GM18868 (cell line): ENCODE measurements at regions not wholly inside any gene's neighbourhood (a gene's known extent, or its start where the extent isn't known, plus 50 kb on each side); places are given as distances from the start of the nearest gene placed in this dataset.
A peak's percentile ranks its signal among the peaks of the same experiment; 100 is the strongest.
"Not testable (repeated sequence)": the region's sequence is repeated elsewhere in the genome, so short reads cannot be mapped to it uniquely, and the experiment has no call there.

ENCODE experiments used
- ATAC-seq: cut with Tn5 transposase; IDR thresholded peaks from one replicate; pipeline ENCODE4 v1.9.1; 2021; ENCODE audit warnings: mild to moderate bottlenecking, moderate library complexity; ENCODE audit not compliant: unreplicated experiment

DNA sequence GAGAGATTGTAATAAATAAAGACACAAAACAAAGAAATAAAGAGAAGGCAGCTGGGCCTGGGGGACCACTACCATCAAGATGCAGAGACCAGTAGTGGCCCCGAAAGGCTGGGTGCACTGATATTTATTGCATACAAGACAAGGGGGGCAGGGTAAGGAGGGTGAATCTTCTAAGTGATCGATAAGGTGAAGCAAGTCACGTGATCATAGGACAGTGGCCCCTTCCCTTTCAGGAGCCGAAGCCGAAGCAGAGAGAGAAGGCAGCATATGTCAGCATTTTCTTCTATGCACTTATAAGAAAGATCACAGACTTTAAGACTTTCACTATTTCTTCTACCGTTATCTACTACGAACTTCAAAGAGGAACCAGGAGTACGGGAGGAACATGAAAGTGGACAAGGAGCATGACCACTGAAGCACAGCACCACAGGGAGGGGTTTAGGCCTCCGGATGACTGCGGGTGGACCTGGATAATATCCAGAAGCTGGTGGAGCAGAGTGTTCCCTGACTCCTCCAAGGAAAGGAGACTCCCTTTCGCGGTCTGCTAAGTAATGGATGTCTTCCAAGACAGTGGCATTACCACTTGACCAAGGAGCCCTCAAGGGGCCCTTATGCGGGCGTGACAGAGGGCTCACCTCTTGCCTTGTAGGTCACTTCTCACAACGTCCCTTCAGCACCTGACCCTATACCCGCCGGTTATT lies 126.4 kb downstream of the RBM46 start:
- not testable (repeated sequence) for ATAC-seq

DNA sequence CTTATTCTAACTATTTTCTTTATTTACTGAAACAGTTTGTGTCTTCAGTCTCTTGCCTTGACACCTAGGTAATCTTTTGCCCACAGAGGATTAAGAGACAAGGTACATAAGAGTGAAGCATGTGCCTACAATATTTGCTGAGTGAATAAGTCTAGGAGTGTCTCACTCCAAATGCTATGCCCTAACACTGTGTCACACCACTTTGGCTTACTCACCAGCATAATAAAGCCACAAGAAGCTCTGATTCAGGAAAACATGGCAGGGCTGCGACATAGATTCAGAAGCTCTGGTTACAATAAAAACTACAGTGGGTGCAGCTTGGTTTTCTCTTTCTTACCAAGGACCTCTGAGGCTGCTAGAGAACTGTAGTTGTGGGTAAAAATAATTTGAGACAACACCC lies 127.1 kb downstream of the RBM46 start:
- no peak for ATAC-seq

DNA sequence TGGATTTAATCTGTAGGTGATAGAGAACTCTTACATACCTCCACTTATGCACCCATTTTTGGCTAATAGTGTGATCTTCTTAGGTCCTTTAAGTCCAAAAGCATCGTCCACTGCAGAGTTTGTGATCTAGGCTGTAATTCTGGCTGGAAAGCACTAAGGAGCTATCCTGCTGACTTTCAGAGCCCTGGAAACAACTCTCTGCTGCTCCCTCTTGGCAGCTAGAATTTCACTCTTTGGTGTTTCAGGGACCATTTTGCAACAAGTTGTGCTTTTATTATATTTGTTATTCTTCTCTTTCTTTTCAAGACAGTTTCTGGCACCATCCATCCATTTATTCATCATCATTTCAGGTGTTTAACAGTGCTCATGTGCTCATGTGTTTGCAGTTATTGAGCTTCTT lies 130.0 kb downstream of the RBM46 start:
- ATAC-seq: no peak

DNA sequence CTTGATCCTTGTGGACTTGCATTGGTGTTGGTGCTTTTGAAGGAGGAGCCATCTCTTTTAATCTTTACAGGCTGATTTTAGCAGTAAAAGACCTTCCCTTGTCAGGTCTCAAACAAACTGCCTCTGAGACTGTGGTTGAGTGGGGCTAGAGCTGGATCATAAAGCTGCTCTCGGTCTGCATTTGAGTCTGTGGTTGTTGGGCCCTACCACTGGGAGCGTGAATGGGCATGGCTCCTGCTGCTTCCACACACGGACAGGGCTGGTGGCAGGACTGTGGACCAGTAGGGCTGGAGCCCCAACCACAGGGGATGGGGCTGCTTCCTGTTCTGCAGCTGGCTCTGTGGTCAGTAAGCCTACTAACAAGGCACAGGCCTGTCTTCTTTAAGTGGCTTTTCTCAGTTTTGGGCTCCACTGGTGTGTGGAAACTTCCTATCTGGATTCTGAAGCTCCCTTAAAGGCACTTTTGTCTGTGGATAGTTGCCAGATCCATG lies 130.6 kb downstream of the RBM46 start:
- ATAC-seq: no peak

DNA sequence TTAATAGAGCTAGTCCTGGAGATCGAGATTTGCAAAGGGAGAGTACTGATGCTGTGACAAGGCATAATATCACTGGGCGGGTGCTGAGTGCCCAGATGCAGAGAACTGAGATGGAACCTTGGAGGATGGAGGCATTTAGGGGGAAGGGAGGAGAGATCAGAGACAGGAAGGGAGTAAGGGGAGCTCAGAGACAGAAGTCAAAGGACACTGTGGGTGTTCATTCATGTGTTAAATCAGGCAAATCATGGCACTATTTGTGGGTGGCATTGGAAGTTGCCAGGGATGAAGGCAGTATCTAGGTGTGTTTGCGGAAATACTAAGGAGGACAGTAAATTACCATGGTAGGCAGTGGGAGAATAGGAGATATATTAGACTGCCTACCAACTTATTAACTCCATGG lies 135.0 kb downstream of the RBM46 start:
- ATAC-seq: no peak

DNA sequence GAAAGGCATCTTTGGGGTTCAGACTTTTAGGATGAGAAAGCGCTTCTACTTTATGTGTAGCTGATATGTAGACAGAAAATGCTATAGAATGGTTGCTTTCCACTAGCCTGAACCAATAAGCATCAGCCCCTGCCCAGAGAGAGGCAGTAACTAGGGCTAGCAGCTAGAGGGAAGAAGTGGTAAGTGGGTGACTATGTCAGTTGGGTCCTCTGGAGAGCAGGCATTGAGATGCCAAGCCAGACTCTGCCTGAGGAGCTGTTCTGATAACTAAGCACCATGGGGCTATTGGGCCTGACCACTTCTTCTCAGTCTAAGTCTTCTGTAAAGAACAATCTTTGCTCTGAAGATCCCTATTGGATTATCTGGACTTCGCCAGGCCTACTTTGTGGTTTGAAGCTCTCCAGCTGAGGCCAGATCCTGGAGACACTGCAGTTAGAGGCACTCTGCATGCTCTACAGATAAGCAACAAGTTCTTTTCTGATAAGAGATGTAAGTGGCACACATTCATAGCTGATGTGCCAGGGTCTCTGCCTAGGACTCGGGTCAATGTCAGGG lies 146.1 kb downstream of the RBM46 start:
- no peak for ATAC-seq

DNA sequence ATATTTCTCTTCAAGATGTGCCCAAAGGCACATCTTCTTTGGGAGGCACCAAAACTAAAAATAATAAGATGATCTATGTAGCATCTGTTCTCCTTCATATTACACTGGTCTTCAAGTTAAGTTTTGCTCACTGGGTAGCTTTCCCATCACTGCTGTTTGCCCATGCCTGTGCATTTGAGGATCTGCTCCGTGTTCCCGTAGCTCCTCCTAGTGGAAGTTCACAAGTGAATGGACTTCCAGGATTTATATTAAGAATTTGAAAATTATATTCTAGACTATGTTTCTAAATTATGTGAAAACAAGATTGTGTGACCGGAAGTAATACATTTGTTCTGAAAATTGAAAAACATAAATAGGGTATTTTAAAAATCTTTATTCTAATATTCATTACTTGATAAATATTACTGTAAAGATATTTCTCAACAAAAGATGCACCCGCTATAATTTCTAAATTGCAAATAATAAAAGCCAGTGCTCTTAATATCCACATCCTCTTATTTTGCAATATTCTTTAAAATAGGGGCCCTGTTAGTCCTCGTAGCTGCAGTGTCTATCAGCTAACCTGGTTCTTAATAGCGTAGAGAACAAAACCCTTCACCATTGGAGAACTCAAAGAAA lies 147.7 kb downstream of the RBM46 start:
- ATAC-seq: no peak

DNA sequence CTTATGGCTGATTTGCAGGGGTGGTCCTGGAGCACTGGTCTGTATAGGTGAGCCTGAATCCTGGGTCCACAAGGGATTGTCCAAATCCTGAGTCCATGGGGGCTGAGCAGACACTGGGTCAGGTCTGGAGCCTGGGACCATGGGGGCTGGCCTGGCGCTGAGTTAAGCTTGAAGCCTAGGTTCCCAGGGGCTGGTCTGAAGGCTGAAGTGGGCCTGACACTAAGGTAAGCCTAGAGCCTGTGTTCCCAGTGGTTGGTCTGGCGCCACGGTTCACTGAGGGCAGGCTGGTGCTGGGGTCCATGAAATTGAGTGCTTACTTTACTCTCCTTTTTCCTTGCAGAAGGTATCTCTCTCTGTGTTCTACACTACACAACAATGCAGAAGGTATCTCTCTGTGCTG lies 155.8 kb downstream of the RBM46 start:
- ATAC-seq: no peak

DNA sequence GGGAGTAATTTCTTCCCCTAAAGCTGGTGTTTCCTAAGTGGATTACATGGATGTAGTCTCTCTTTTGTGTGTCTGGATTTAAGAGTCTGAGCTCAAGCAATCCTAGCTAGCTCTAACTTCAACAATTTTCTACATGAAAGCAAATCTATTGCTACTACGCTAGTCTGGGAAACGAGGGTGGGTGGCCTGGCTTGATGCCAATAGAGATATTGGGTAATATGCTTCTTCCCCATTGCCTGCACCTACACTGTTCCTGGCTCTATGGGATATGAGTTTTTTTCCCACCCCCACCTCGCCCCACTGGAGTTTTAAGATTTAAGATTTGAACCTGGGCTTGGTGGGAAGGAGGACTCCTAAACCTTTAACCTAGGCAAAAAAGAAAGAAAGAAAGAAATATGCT lies 158.8 kb downstream of the RBM46 start:
- ATAC-seq: no peak

DNA sequence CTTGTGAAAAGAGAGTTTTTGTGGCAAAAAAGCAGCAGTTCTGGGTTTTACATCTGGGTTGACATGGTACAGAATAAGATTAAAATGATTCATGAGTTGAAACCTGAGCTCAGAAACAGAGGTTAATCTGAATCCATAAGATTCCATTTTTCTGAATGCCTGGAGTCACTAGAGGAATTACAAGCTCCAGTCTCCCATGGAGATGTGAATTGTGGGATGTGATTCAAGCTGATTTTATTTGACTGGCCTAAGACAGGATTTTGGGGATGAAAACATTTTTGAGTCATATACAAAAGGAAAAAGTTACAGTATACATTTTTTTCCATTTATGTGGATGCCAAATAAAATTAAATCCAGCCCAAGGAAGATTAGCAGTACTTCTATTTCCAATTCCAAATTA lies 161.1 kb downstream of the RBM46 start:
- ATAC-seq: no peak

DNA sequence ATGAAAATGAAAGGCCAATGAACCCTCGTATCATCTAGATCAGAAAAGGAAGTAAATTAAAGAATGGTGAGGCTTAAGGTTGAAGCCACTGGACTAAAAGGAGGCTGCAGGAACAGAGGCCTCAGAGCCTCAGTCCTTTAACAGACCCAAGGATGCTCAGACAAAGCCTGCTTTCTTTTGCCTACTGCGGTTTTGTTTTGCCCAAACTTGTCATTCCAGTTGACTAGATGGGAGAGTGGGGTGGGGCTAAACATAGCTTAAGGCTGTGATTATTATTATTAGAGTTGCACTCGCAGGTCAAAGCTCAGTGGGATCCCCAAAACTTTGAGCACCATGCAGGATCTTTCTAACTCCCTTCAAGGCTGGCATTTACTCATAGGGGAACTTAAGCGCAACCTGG lies 163.9 kb downstream of the RBM46 start:
- ATAC-seq: no peak

DNA sequence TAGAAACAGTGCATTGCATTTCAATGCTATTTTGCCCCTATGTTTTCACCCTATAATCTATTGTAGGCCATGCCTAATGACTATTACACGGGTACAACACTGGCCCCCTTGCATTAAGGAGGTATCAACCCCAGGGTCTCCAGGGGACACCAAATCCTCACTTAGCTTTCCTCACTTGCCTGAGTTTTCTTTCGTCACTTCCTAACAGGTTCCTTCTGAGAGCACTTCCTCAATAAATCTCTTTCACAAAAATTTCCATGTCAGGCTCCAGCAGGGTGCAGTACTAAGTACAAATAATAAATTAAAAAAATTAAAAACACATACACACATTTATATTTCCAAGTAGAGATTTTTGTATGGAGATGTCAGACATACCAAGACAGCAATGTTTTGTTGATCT lies 165.0 kb downstream of the RBM46 start:
- no peak for ATAC-seq

DNA sequence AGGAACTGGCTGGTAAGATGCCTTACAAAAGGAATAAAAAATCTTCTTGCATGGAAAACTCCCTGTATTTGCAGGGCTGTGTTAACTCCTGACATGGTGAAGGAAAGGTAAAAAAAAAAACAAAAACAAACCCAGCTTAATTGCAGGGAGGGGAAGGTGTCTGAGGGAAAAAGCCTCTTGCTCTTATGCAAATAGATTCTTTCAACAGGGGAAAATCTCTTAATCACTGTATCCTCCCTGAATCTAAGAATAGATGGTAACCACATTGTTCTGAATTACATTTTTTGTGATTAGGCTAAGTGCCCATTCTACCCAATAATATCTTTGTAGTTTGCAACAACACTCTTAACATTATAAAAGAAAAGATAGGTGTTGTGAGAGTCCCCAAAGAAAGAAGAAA lies 172.6 kb downstream of the RBM46 start:
- no peak for ATAC-seq

DNA sequence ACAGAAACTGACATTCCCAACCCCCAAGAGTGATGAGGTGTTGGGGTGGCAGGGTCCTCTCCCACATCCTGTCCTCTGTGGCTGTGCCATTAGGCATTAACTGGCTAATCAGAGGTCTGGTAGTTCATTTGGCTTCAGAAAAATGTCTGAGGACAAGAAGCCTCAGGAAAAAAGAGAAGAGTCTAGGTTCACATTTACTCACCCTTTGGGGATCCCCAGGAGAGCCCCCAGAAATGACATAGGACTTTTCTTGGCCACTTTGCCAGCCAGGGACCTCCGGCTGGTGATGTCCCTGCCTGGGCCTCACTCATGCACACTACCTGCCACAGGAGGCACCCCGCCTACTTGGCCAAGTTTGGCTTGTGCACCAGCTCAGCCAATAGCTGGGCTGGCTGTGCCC lies 173.0 kb downstream of the RBM46 start:
- ATAC-seq: no peak

DNA sequence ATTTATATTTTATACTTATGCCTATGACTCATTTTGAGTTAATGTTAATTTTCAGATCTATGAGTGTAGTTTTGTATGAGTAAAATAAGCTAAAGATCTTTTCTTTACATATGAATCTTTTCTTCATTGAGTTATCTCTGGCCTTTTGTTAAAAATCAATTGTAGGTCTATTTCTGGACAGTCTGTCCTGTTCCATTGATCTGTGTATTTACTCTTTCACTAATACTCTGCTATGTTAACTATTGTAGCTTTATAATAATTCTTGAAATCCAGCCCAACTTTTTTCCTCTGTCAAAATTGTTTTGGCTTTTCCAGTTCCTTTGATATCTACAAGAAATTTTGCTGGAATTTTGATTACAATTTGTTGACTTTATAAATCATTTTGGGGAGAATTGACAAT lies 177.0 kb downstream of the RBM46 start:
- ATAC-seq: no peak

DNA sequence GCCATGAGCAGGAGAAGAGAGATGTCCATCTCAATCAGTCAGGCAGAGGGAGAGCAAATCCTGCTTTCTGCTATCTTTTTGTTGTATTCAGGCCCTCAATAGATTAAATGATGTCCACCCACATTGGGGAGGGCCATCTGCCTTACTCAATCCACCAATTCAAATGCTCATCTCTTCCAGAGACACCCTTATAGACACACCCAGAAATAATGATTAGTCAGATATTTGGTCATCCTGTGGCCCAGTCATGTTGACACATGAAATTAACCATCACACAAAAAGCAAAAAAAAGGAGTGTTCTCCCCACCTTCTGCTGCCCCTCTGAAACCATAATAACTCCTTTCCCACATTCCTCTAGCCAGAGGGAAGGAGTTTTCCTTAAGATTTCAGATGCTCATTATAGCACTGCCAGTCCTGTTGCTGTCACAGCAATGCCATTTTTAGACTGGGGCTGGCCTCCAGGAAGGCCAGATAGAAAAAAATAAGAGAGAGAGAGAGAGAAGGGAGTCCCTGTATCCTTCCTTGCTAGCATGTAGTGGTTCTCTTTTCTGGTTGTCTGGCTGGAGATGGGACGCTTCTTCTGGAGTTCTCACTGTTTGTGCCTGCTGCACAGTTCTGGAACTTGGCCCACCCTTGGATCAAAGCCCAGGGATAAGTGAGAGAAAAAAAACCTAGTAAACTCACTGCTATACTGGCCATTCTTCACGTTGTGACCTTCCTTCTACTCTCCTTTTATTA lies 177.7 kb downstream of the RBM46 start:
- ATAC-seq: no peak

DNA sequence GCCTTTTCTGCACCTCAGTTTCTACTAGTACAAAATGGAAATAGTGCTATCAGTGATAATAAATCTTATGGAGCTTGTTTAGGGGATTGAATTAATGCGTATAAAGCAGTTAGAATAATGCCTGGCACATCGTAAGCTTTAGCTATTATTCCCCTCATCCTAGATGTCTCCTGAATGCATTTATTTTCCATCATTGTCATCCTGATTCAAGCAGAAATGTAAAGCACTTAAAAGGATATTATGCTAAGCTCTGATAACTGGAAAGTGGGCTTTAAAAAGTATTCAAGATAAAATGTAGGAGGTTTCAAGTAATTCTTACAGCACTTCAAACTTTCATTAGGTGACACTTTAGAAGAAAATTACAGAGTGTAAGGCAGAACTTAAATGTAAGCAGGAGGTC lies 178.7 kb downstream of the RBM46 start:
- ATAC-seq: no peak

DNA sequence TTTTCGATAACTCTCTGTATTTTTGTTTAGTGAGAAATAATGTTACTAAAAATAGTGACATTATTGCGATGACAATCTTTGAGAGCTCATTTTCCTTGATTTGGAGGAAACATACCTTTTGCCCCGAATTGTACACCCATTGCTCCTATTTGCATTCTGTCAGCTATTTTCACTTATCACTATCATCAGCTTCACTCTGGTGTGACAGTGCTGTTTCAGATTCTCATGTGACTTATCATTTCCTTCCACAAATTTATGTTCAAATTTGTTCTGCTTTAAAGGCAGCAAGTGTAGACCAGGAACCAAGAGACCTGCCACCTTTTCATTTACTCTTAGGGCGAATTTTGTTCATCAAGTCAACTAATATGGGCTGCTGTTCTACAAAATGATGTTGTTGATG lies 179.4 kb downstream of the RBM46 start:
- no peak for ATAC-seq

DNA sequence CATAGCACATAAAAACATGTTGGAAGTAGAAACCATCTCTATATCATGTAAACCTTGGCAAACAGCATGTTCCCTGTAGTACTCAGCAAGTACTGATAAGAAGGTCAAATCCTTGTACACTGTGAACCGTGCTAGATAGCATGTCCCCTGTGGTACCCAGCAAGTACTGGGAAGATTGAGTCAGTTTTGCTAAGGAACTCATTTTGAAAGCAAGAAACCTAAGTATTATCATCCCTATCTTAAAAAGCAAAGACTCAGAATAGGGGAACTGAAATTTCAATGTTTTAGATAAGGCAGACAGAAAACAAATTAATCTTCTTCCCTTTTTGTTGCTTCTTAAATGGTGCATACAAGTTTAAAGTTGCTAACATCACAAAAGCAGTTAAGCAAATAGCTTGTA lies 180.2 kb downstream of the RBM46 start:
- ATAC-seq: peak; percentile 99

DNA sequence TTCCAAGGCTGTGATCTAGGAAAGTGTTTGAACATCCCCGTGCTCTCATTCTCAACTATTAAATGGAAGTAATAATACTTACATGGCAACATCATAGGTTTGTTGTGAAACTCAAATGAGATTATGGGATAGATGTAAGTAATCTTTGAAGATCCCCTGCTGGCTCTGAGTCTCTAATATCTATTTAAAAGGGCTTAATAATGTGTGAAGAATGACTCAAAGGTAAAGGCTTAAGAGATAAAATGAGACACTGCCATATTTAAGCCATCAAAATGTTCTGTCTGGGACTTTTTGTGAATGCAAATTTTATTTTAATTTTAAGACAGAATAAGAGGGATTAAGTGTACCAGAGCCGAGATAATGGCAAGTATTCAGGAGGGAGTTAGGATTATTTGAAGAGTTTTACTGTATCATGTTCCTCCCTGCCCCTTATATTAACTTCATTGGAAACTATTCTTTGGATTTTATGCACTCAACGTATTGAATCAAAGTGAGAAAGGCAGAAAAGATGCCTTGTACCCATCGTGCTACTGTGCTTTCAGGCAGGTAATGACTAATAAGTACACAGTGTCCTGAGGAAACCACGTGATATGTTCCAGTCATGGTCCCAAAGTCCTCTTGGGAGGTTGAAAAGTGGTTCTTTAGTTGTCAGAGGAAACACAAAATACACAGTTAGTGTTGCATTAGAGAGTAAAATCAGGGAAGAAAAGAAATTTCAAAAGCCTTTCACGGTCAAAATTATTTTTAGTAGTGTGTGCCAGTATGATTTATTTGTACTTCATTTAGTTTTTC lies 192.4 kb downstream of the RBM46 start:
- ATAC-seq: no peak

DNA sequence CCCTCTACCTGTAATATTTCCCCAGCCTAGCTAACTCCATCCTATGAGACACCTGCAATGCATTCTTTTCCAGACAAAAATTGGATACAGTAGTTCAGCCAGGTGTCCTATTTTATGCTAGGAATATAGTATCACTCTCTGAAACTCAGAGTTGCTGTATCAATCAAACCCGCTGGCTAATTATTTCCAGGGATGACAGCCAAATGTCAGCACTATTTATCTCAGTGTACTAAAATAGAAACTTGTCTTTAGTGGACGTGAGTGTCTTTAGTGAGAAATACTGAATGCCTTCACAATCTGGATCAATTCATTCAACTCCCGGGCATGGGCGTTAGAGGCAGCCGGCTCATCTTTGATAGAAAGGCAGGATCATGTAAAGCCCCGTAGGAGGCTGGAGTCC lies 196.2 kb downstream of the RBM46 start:
- ATAC-seq: no peak
